ENCODE measurements at regions not wholly inside any gene's neighbourhood (a gene's known extent, or its start where the extent isn't known, plus 50 kb on each side); places are given as distances from the start of the nearest gene placed in this dataset.

DNA sequence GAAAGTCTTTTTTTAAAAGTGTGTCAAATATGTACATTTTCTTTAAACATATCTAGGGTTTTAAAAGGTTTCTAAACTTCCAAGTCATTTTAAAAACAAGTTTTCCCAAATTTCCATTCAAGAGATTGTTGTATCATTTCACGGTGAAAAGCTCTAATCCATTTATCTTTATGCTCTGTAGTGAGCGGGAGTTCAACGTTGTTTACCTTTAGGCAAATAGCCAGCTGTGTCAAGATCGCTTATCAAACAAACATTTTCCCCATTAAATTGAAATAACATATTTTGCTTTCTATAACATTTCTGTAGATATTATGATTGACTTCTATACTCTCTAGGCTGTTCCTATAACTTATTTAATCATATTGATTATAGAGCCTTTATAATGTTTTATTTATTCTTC, 75.1 kb downstream of the CTSL start:
- no peak overlapping the region for H3K27ac ChIP-seq (ENCODE audit: low read length)
- H3K4me3 ChIP-seq (ENCODE audit: low read depth in 2 of 2, low read length in 2 of 2), result no peak overlapping the region
- no peaks in the 10 kb centered on the region for H3K27me3 ChIP-seq (ENCODE audit: control insufficient read depth, insufficient read depth, low read length)
- no peak for ATAC-seq
- TF ChIP-seq, protein P1, sequence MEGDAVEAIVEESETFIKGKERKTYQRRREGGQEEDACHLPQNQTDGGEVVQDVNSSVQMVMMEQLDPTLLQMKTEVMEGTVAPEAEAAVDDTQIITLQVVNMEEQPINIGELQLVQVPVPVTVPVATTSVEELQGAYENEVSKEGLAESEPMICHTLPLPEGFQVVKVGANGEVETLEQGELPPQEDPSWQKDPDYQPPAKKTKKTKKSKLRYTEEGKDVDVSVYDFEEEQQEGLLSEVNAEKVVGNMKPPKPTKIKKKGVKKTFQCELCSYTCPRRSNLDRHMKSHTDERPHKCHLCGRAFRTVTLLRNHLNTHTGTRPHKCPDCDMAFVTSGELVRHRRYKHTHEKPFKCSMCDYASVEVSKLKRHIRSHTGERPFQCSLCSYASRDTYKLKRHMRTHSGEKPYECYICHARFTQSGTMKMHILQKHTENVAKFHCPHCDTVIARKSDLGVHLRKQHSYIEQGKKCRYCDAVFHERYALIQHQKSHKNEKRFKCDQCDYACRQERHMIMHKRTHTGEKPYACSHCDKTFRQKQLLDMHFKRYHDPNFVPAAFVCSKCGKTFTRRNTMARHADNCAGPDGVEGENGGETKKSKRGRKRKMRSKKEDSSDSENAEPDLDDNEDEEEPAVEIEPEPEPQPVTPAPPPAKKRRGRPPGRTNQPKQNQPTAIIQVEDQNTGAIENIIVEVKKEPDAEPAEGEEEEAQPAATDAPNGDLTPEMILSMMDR (IDR thresholded peaks at IDR 0.05), result no peak
- TF ChIP-seq POLR2AphosphoS5 (IDR thresholded peaks at IDR 0.05; ENCODE audit: low read depth, low read length) (no peak), REST (IDR thresholded peaks at IDR 0.05; ENCODE audit: insufficient read depth in 1 of 2, low read depth in 2 of 2, low read length in 1 of 2) (no peak), SIN3A (IDR thresholded peaks at IDR 0.05; ENCODE audit: borderline replicate concordance, insufficient read depth, low read depth, low read length) (no peak), TCF7L2 (IDR thresholded peaks at IDR 0.05; ENCODE audit: low read depth, low read length) (no peak)
- CTCF ChIA-PET, result no interaction called here
- BruUV-seq (replicated peaks), result no TSS peak
- in situ Hi-C loops (cut with HindIII; ENCODE audit: low pct_unique_long_range_greater_than_20kb, low sequenced_read_pairs) (no loop called here), intact Hi-C loops (cut with micrococcal nuclease; ENCODE audit: unreplicated experiment) (no loop called here)
- H3K4me1 ChIP-seq (ENCODE audit: control insufficient read depth, insufficient read depth, low read length), result no peaks in the 10 kb centered on the region
- no peak for DNase-seq (ENCODE audit: low read depth, low spot score)
- H3K9me3 ChIP-seq (ENCODE audit: control insufficient read depth, insufficient read depth, low read depth, low read length), result no peaks in the 10 kb centered on the region
- POLR2A ChIA-PET, result no interaction called here
- no peaks in the 10 kb centered on the region for H3K36me3 ChIP-seq (ENCODE audit: control insufficient read depth, insufficient read depth, low read length)

DNA sequence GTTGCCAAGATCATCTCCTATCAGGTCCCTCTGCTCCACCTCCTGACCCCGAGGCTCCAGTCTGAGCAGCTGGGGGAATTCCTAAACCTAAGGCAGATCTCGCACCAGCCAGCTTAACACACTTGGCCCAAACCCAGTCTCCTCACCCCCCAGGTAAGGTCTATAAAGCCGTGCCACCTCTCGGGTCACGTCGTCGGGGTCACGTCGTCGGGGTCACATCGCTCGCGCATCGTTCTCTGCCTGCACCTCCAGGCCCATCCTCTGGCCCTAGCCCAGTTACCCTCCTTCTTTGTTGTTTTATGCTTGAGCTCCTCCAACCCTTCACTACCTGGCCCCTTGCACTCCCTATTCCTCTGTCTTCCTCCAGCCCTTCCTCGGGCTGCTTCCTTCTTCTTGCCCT, 77.2 kb downstream of the CTSL start:
- TF ChIP-seq REST (IDR thresholded peaks at IDR 0.05; ENCODE audit: insufficient read depth in 1 of 2, low read depth in 2 of 2, low read length in 1 of 2) (no peak), TCF7L2 (IDR thresholded peaks at IDR 0.05; ENCODE audit: low read depth, low read length) (no peak)
- TF ChIP-seq, protein P1 (IDR thresholded peaks at IDR 0.05), result no peak
- Histone ChIP-seq H3K36me3 (ENCODE audit: control insufficient read depth, insufficient read depth, low read length) (no peaks in the 10 kb centered on the region), H3K4me3 (ENCODE audit: low read depth in 2 of 2, low read length in 2 of 2) (no peak overlapping the region), H3K4me1 (ENCODE audit: control insufficient read depth, insufficient read depth, low read length) (no peaks in the 10 kb centered on the region), H3K27ac (ENCODE audit: low read length) (no peak overlapping the region), H3K27me3 (ENCODE audit: control insufficient read depth, insufficient read depth, low read length) (no peaks in the 10 kb centered on the region), H3K9me3 (ENCODE audit: control insufficient read depth, insufficient read depth, low read depth, low read length) (no peaks in the 10 kb centered on the region)
- in situ Hi-C loops (cut with HindIII; ENCODE audit: low pct_unique_long_range_greater_than_20kb, low sequenced_read_pairs) (no loop called here), intact Hi-C loops (cut with micrococcal nuclease; ENCODE audit: unreplicated experiment) (no loop called here)
- ChIA-PET CTCF (no interaction called here), POLR2A (no interaction called here)
- DNase-seq (ENCODE audit: low read depth, low spot score) (no peak), ATAC-seq (no peak)
- BruUV-seq (replicated peaks), result no TSS peak

Data from Panc1 (cell line).